Hematopoietic multipotent progenitor cell treated with erythropoietin and hydrocortisone succinate and interleukin-3 and kit ligand, for 6 days (in vitro differentiated cells): ENCODE measurements at regions not wholly inside any gene's neighbourhood (a gene's known extent, or its start where the extent isn't known, plus 50 kb on each side); places are given as distances from the start of the nearest gene placed in this dataset.
"Not testable (repeated sequence)": the region's sequence is repeated elsewhere in the genome, so short reads cannot be mapped to it uniquely, and the experiment has no call there.

Source experiments
- DNase-seq: peaks from one replicate; pipeline ENCODE4 v3.0.0-alpha.2; 2015

- no peak for DNase-seq
Observed at GRCh38 chr16:63410594-63410993, 1374.4 kb upstream of the CDH8 start.

GRCh38 chr16:63403792-63404191, 1367.6 kb upstream of the CDH8 start:
- DNase-seq = no peak

GRCh38 chr16:63388277-63388676, 1352.0 kb upstream of the CDH8 start:
- not testable (repeated sequence) for DNase-seq

- DNase-seq = no peak
Observed at GRCh38 chr16:63385714-63386432, 1349.6 kb upstream of the CDH8 start.

DNA sequence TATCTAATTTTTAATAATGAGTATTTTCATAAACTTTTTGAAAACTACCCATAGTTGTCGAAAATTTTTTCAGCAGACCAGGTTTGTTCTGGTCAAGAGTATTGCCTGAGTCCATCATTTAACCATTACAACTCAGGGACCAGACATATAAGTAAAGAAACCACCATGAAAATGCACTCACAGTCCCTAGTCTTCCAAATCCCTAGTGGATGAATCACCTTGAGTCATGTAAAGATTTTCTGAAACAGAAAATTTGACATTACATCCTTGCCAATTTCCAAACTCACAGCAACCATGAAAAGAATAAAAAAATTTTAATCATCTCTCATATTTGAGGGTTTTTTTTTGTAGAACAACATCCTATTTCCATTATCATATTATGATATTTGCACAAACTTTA, 1337.5 kb upstream of the CDH8 start:
- no peak for DNase-seq

DNA sequence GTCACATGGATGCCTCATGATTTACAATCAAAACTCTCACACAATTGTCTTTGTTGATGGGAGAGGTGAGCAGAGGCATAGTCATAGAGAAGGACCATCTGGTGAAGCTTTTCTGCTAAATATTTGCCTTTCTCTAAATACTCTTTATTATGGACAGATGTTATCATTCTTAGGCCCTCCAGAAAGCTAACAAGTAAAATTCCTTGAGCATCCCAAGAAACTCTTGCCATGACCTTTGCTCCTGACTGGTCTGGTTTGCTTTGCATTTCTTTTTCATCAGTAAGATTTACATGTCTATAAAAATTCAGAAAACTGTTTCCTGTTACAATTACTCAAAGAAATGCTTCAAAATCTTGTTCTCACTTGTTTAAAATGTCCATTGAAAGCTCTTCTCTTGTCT, 1336.6 kb upstream of the CDH8 start:
- DNase-seq = no peak

- no peak for DNase-seq
Observed at GRCh38 chr16:63372283-63372682, 1336.0 kb upstream of the CDH8 start.

DNA sequence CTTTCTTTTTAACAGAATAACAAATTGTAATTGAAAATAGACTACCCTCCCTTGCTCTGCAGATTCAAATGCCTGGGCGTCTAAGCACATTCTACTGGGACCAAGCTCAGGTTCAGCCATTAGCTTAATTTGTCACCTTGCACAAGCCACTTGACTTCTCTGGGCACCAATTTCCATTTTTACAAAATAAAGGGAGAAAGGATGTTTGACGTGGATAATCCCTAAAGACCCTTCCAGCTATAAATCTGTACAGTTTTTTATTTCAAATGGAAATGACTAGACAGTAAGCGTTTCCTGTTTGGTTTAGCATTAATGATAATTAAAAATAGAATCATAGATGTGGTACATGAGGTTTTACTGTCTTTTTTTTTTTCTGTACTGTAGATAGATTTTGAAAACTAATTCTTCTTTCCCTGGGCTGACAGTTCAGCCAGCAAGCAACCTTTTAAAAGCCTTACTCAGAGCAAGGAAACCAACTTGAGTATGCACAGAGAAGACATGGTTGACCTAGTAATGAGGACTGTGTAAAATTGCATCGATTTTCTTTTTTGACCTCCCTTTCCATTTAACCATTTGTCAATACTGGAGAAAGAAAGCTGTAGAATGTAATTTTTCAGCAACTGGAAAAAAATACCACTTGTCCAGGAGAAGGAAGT, 1329.5 kb upstream of the CDH8 start:
- DNase-seq = no peak

DNA sequence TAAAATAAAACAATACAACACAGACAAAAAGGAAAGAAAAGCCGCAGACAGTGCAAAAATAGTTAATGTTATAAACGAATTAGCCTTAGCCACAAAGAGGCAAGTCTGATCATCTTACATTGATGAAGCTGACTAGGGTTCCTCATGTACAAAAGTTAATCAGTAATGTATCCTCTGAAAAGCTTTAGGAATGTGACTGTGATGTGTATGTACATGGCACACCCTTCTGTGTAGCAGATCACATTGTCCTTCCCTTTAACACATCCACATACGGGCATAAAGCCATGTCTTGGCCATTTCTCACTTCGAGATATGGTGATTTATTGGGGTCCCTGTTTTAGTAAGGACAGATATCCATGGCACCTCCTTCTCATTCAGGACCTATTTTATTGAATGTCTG, 1327.5 kb upstream of the CDH8 start:
- no peak for DNase-seq

GRCh38 chr16:63361032-63361624, 1324.9 kb upstream of the CDH8 start:
- peak; percentile 72 for DNase-seq

- no peak for DNase-seq
Observed at GRCh38 chr16:63349961-63350360, 1313.7 kb upstream of the CDH8 start.

GRCh38 chr16:63346000-63346399, 1309.8 kb upstream of the CDH8 start:
- no peak for DNase-seq

GRCh38 chr16:63337264-63337663, 1301.0 kb upstream of the CDH8 start:
- DNase-seq = no peak

GRCh38 chr16:63331111-63331510, 1294.9 kb upstream of the CDH8 start:
- DNase-seq = no peak

- no peak for DNase-seq
Observed at GRCh38 chr16:63326736-63327339, 1290.6 kb upstream of the CDH8 start.

DNA sequence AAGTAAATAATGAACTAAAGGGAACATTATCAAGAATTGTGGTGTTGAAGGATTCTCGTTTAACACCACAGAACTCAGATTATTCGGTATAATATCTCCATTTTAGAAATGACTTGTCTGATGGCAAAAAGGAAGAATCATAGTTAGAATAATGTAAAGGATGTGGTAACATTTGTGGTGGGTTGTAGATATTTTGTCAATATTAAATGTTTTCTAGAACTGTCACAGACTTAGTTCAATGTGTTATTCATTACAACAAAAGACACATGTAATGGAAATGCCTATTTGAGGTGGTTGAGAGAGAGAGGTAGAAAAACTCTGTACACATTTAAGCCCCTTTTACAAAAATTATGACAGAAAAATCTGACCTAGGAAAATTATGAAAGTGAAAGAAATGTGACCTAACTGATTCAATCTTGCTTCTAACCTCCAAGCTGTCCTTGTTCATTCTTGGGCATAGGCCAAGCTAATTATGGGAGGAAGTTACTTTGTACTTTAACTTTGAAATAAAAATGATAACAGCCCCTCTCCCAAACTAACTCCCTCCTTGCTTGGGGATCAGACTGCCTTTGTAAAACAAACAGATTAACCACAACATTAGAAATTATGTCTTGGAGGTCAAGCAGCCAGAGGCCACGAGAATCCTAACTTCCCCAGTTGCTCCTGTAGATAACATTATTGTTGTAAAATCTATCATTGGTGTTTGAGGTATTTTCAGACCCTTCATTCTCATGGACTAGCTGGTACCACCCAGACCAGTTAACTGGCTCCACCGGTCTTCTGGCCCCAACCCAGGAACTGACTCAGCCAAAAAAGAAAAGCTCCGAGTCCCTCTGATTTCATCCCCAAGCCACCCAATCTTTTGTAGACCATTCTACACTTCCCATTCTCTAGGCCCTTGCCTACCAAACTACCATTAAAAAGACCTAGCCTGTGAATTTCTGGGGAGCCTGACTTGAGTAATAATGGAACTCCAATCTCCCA, 1287.8 kb upstream of the CDH8 start:
- DNase-seq = no peak

DNA sequence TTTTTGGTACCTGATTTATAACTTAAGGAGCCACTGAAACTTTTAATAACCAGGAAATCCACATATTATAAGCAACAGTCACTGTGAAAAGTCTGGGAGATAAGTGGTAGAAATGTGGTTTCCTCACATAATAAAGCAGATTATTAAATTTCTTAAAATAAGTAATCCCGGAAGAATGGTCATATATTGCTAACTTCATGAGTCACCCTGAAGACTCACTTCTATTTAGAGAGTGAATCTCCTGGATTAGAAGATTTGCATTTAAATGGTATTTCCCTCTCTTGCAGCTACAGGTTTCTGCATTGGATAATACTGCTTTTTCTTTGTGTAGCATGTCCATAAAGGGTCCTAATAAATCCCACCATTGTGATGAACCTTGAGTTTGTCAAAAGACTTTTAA, 1286.8 kb upstream of the CDH8 start:
- DNase-seq = no peak

DNA sequence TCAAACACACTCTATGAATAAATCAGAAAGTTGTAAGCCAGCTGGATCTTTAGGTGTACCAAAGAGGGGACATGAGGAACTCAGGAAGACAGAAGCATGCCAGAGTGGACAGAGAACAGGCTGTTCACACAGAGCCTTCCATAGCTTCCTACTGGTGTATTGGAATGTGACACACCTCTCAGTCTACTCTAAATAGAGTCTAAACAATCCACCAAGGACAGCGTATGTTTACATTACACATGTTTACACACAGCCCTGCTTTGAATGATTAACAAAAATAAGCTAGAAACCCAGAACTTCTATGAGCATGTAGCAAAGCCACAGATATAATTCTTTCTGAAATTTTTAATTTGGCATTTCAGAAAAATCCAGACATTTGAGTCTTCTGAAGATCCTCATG, 1279.0 kb upstream of the CDH8 start:
- DNase-seq = no peak

DNA sequence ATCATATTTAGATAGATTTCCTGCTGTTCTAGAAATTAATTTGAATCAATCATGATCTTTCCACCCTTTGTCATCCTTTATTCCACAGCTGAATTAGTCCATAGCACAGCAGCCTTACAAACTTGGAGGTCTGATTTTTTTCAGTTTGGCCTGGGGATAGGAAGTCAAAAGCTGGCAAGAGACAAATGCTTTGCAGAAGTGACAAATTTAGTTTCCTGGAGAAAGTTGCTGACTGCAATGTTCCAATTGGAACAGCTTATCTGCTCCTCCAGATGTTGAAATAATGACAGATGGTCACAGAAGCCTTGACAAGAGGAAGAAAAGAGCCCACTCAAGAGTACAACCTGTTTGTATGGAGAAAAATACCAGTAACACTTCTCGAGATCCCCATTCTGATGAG, 1276.1 kb upstream of the CDH8 start:
- peak; percentile 33 for DNase-seq

- DNase-seq = no peak
Observed at GRCh38 chr16:63311313-63311712, 1275.1 kb upstream of the CDH8 start.

DNA sequence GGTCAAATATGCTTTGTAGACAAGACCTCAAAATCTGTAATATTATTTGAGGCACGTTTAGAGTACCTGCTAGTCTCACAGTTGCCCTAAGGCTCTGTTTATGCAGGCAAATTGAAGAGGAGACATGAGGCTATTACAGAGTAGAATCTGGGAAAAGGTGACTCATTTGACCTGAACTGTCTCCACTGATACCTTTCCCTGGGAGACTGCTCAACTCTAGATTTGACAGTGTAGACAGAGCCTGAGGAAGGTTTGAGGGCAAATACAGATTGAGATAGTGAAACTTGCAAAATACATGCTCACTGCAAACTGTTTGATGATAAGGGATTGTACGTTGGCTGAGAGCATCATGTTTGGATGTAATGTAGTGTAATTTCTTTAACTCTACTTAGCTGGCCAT, 1266.6 kb upstream of the CDH8 start:
- DNase-seq = no peak

GRCh38 chr16:63301349-63301748, 1265.1 kb upstream of the CDH8 start:
- DNase-seq = no peak

GRCh38 chr16:63298993-63299392, 1262.8 kb upstream of the CDH8 start:
- DNase-seq = no peak
